Suprapubic skin (tissue), 4 donors: ENCODE measurements at regions not wholly inside any gene's neighbourhood (a gene's known extent, or its start where the extent isn't known, plus 50 kb on each side); places are given as distances from the start of the nearest gene placed in this dataset.

Experiments
- DNase-seq, 2 donors: peaks; one replicate each; pipeline ENCODE4 v3.0.0-alpha.2; 2019; ENCODE audit warnings: low spot score in 2 of 2
- H3K27ac ChIP-seq: fragments of 200-600 bp; sonication (generic); one replicate; pipeline ENCODE4 v1.5.1; 2019
- H3K27me3 ChIP-seq: fragments of 200-600 bp; sonication (generic); one replicate; pipeline ENCODE4 v1.5.1; 2019
- H3K36me3 ChIP-seq: fragments of 200-600 bp; sonication (generic); one replicate; pipeline ENCODE4 v1.5.1; 2019
- H3K4me1 ChIP-seq: fragments of 200-600 bp; sonication (generic); one replicate; pipeline ENCODE4 v1.5.1; 2019
- H3K4me3 ChIP-seq: fragments of 200-600 bp; sonication (generic); one replicate; pipeline ENCODE4 v1.5.1; 2019; ENCODE audit warnings: mild to moderate bottlenecking
- H3K9me3 ChIP-seq: fragments of 200-600 bp; sonication (generic); one replicate; pipeline ENCODE4 v1.5.1; 2019
- EP300 ChIP-seq: sonication (generic); formaldehyde crosslinking; IDR thresholded peaks from one replicate; pipeline ENCODE4 v1.6.1; 2017; ENCODE audit warnings: antibody characterized with exemption
- POLR2A ChIP-seq, 2 donors: fragments of 450-650 bp; IDR thresholded peaks; one replicate each; pipeline ENCODE4 v1.6.1; 2017; ENCODE audit warnings: antibody characterized with exemption in 2 of 2, mild to moderate bottlenecking in 2 of 2, moderate library complexity in 2 of 2
- POLR2AphosphoS5 ChIP-seq, 3 donors: sonication (generic); formaldehyde crosslinking; IDR thresholded peaks; one replicate each; pipeline ENCODE4 v1.6.1; 2017; ENCODE audit warnings: antibody characterized with exemption in 3 of 3
- WGBS: methylation state at CpG from one replicate; pipeline ENCODE4 v1.1.5; 2018; 5-methylcytosine and 5-hydroxymethylcytosine counted together
- TF ChIP-seq, protein P1 (sequence below), 2 donors: fragments of 200-600 bp in 1 of 2; fragments of 450-650 bp in 1 of 2; sonication (generic) in 1 of 2; IDR thresholded peaks; one replicate each; pipeline ENCODE4 v1.5.1; 2016 to 2019; ENCODE audit warnings: antibody characterized with exemption in 2 of 2, mild to moderate bottlenecking in 1 of 2, moderate library complexity in 1 of 2

DNA sequence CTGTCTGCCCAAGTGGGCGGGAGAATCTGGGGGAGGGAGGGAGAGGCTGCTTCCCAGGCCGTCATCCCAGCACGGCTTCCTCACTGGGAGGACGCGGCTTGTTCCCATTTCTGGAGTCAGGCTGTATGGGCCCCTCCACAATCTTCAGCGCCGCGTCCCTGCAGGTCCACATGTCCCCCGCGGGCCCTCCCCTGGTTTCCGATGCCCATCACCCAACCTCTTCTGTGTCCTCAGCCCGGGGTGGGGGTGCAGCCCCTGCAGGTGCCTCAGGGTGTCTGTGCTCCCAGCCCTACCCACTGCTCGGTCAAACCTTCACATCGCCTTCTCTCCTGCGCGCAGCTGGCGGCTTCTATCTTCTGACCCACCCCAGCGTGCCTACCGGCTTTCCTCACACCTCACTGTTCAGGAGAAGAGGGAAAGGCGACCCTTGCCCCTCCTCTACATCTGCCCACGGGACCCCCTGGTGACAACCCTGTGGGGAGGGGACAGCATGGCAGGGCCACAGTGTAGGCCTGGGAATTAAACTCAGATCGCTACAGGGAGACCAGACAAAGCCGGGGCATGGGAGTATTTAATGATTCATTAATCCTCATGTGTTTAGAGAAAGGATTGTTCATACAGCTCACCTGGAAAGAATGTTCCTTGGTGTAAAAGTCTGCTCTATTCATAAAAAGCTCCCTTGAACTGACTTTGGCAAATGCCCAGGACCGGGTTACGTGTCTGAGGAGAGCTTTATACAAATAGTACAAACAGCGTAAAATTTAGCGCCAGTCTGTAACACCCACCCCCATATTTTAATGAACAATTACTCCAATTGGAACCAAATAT lies 145.1 kb downstream of the IRX1 start:
- TF ChIP-seq POLR2AphosphoS5 (IDR thresholded peaks at IDR 0.05) (no peak), POLR2A (IDR thresholded peaks at IDR 0.05) (no peak), EP300 (no peak)
- TF ChIP-seq, protein P1, sequence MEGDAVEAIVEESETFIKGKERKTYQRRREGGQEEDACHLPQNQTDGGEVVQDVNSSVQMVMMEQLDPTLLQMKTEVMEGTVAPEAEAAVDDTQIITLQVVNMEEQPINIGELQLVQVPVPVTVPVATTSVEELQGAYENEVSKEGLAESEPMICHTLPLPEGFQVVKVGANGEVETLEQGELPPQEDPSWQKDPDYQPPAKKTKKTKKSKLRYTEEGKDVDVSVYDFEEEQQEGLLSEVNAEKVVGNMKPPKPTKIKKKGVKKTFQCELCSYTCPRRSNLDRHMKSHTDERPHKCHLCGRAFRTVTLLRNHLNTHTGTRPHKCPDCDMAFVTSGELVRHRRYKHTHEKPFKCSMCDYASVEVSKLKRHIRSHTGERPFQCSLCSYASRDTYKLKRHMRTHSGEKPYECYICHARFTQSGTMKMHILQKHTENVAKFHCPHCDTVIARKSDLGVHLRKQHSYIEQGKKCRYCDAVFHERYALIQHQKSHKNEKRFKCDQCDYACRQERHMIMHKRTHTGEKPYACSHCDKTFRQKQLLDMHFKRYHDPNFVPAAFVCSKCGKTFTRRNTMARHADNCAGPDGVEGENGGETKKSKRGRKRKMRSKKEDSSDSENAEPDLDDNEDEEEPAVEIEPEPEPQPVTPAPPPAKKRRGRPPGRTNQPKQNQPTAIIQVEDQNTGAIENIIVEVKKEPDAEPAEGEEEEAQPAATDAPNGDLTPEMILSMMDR (IDR thresholded peaks at IDR 0.05): no peak
- H3K4me3 ChIP-seq: no peak overlapping the region
- H3K36me3 ChIP-seq: no peaks in the 10 kb centered on the region
- peak overlapping the region; percentile 48 for H3K27ac ChIP-seq
- DNase-seq: no peak
- H3K4me1 ChIP-seq: no peaks in the 10 kb centered on the region
- H3K27me3 ChIP-seq: no peaks in the 10 kb centered on the region
- 73% methylated on average over 24 of the region's 27 CpGs for WGBS
- no peaks in the 10 kb centered on the region for H3K9me3 ChIP-seq

DNA sequence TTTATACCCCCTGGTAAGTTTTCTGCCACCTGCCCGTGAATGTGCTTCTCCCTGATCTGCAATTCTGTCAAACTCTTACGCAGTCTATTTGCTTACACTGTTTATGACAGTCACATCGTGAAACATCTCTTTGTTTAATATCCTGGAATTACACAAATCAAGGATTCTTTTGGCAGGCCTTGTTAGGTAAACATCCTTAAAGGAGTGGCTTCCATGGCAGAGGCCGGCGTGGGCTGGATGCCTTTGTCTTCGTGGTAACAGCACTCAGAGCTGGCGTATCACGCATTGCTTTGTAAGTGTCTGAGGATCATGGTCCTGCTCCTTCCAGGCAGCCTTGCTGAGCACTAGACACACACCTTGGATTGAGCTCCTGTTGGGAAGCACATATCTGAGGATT lies 145.7 kb downstream of the IRX1 start:
- 70% methylated on average over 8 of the region's 8 CpGs for WGBS

DNA sequence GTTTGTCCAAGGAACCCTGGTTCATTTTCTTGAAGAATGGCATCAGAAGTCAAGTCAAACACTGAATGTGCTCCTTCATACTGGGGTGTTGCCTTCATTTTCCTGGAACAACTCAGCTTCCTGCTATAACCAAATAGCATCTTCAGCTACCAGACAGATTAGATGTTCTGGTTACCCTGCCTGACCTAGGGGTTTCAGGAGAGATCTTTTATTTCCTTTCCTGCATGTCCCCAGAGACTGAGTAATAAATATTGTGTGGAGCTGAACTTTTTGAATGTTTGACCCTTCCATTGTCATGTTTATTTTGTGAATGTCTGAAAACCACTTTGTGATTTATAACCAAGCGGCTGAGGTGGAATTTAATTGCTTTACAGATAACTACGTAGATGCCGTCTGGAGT lies 147.1 kb downstream of the IRX1 start:
- no peak for DNase-seq
- Histone ChIP-seq H3K27ac (no peak overlapping the region), H3K4me3 (no peak overlapping the region), H3K9me3 (peaks cover 4% of the 10 kb centered on the region), H3K4me1 (no peaks in the 10 kb centered on the region), H3K27me3 (no peaks in the 10 kb centered on the region), H3K36me3 (no peaks in the 10 kb centered on the region)
- TF ChIP-seq POLR2AphosphoS5 (IDR thresholded peaks at IDR 0.05): no peak
- no peak for TF ChIP-seq POLR2A (IDR thresholded peaks at IDR 0.05)
- TF ChIP-seq, protein P1 (IDR thresholded peaks at IDR 0.05): no peak
- TF ChIP-seq EP300: no peak
- 86% methylated on average over 3 of the region's 3 CpGs for WGBS

More for the DNA sequence above, 145.7 kb downstream of the IRX1 start:
- no peak overlapping the region for H3K4me3 ChIP-seq
- peak overlapping the region; percentile 48 for H3K27ac ChIP-seq
- no peaks in the 10 kb centered on the region for H3K4me1 ChIP-seq
- no peaks in the 10 kb centered on the region for H3K27me3 ChIP-seq
- DNase-seq: no peak
- TF ChIP-seq EP300 (no peak), POLR2AphosphoS5 (IDR thresholded peaks at IDR 0.05) (no peak), POLR2A (IDR thresholded peaks at IDR 0.05) (no peak)
- TF ChIP-seq, protein P1 (IDR thresholded peaks at IDR 0.05): no peak
- H3K9me3 ChIP-seq: no peaks in the 10 kb centered on the region
- H3K36me3 ChIP-seq: no peaks in the 10 kb centered on the region

DNA sequence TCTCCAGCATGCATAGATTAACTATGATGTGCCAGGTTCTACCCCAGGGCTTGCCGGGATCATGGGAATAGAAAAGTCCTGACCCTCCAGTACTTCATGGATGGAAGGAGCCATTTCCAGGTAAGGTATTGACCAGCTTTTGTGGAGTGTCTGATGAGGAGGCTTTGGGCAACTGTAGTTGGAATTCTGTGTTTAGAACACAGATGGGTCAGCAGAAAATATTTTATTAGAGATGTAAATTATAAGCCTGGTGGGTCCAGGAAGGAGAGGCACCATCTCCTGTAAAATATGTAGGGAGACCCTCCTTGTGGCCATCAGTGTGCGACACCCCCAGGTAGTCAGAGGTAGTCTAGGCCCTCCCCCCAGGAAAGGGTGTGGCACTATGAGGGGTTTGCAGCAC lies 156.2 kb downstream of the IRX1 start:
- DNase-seq: no peak
- TF ChIP-seq POLR2AphosphoS5 (IDR thresholded peaks at IDR 0.05) (no peak), EP300 (no peak), POLR2A (IDR thresholded peaks at IDR 0.05) (no peak)
- TF ChIP-seq, protein P1 (IDR thresholded peaks at IDR 0.05): no peak
- WGBS: 93% methylated on average over 2 of the region's 2 CpGs
- Histone ChIP-seq H3K4me1 (no peaks in the 10 kb centered on the region), H3K27me3 (no peaks in the 10 kb centered on the region), H3K9me3 (peaks cover 5% of the 10 kb centered on the region), H3K27ac (no peak overlapping the region), H3K36me3 (no peaks in the 10 kb centered on the region), H3K4me3 (no peak overlapping the region)

DNA sequence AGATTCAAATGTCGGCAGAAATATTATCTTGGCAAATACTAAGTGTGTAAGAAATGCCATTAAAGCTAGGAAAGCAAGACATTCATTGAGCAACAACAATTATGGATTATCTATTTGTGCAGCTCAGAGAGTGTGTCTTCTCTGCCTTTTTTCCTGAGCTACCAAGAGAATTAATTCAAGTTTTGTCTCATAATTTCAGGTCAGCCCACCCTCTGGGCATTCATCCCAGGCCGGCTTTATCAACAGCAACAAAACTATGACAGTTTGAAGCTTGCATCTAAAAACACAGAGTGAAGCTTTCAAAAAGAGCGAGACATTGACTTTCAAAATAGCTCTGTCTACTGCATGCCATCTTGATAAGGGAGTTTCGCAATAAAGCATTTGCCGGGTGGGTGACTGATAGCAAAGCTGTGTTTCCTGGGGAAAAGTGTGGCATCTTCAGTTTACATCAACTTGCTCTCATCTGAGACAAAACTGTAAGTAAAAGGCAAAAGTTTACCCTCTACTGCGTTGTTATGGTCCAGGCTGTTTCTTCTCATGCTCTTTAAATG lies 182.4 kb downstream of the IRX1 start:
- H3K36me3 ChIP-seq: no peaks in the 10 kb centered on the region
- H3K27me3 ChIP-seq: no peaks in the 10 kb centered on the region
- H3K9me3 ChIP-seq: no peaks in the 10 kb centered on the region
- H3K4me3 ChIP-seq: no peak overlapping the region
- no peak for DNase-seq
- no peak overlapping the region for H3K27ac ChIP-seq
- TF ChIP-seq EP300 (no peak), POLR2A (IDR thresholded peaks at IDR 0.05) (no peak), POLR2AphosphoS5 (IDR thresholded peaks at IDR 0.05) (no peak)
- TF ChIP-seq, protein P1 (IDR thresholded peaks at IDR 0.05): no peak
- WGBS: 73% methylated on average over 6 of the region's 6 CpGs
- H3K4me1 ChIP-seq: no peaks in the 10 kb centered on the region
